Activated CD4-positive, alpha-beta T cell treated with anti-CD3 and anti-CD28 coated beads for 48 hours (primary cell): ENCODE measurements at regions not wholly inside any gene's neighbourhood (a gene's known extent, or its start where the extent isn't known, plus 50 kb on each side); places are given as distances from the start of the nearest gene placed in this dataset.

Experiments used
- DNase-seq: peaks from one replicate; pipeline ENCODE4 v3.0.0-alpha.2; 2020

- DNase-seq: no peak
These were observed 464.0 kb upstream of the AUTS2 start for GRCh38 chr7:69134316-69134715.

GRCh38 chr7:69147631-69148030, 450.6 kb upstream of the AUTS2 start:
- DNase-seq: no peak

- DNase-seq: no peak
These were observed 448.2 kb upstream of the AUTS2 start for GRCh38 chr7:69149804-69150782.

GRCh38 chr7:69162326-69162725, 435.9 kb upstream of the AUTS2 start:
- DNase-seq: no peak

- no peak for DNase-seq
These were observed 435.2 kb upstream of the AUTS2 start for GRCh38 chr7:69162931-69163670.

GRCh38 chr7:69166979-69167516, 431.2 kb upstream of the AUTS2 start:
- DNase-seq: no peak

GRCh38 chr7:69169386-69169785, 428.9 kb upstream of the AUTS2 start:
- no peak for DNase-seq

- DNase-seq: no peak
These were observed 425.8 kb upstream of the AUTS2 start for GRCh38 chr7:69172357-69173077.

GRCh38 chr7:69173341-69173740, 424.9 kb upstream of the AUTS2 start:
- no peak for DNase-seq

GRCh38 chr7:69173846-69174245, 424.4 kb upstream of the AUTS2 start:
- no peak for DNase-seq

GRCh38 chr7:69176841-69177240, 421.4 kb upstream of the AUTS2 start:
- DNase-seq: no peak

- DNase-seq: no peak
These were observed 420.8 kb upstream of the AUTS2 start for GRCh38 chr7:69177461-69177861.

GRCh38 chr7:69177941-69178494, 420.3 kb upstream of the AUTS2 start:
- no peak for DNase-seq

- DNase-seq: no peak
These were observed 417.6 kb upstream of the AUTS2 start for GRCh38 chr7:69180662-69181061.

- no peak for DNase-seq
These were observed 415.4 kb upstream of the AUTS2 start for GRCh38 chr7:69182596-69183467.

- no peak for DNase-seq
These were observed 413.9 kb upstream of the AUTS2 start for GRCh38 chr7:69184339-69184738.

- no peak for DNase-seq
These were observed 413.1 kb upstream of the AUTS2 start for GRCh38 chr7:69185170-69185569.

- no peak for DNase-seq
These were observed 411.3 kb upstream of the AUTS2 start for GRCh38 chr7:69186974-69187373.

GRCh38 chr7:69187824-69188333, 410.4 kb upstream of the AUTS2 start:
- no peak for DNase-seq

GRCh38 chr7:69189406-69189805, 408.9 kb upstream of the AUTS2 start:
- no peak for DNase-seq

- no peak for DNase-seq
These were observed 408.2 kb upstream of the AUTS2 start for GRCh38 chr7:69190025-69190424.
